HS-5 (cell line): ENCODE measurements at regions not wholly inside any gene's neighbourhood (a gene's known extent, or its start where the extent isn't known, plus 50 kb on each side); places are given as distances from the start of the nearest gene placed in this dataset.
"Not testable (repeated sequence)": the region's sequence is repeated elsewhere in the genome, so short reads cannot be mapped to it uniquely, and the experiment has no call there.

Source experiments
- DNase-seq: peaks from one replicate; pipeline ENCODE4 v3.0.0-alpha.2; 2012; ENCODE audit warnings: low read depth

DNA sequence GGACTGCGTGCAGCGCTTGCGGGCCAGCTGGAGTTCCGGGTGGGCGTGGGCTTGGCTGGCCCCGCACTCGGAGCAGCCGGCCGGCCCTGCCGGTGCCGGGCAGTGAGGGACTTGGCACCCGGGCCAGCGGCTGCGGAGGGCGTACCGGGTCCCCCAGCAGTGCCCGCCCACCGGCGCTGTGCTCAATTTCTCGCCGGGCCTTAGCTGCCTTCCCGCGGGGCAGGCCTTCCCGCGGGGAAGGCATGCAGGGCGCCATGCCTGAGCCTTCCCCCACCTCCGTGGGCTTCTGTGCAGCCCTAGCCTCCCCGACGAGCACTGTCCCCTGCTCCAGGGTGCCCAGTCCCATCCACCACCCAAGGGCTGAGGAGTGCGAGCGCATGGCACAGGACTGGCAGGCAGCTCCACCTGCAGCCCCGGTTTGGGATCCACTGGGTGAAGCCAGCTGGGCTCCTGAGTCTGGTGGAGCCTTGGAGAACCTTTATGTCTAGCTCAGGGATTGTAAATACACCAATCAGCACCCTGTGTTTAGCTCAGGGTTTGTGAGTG, 975.0 kb upstream of the NRXN1 start:
- DNase-seq: not testable (repeated sequence)

DNA sequence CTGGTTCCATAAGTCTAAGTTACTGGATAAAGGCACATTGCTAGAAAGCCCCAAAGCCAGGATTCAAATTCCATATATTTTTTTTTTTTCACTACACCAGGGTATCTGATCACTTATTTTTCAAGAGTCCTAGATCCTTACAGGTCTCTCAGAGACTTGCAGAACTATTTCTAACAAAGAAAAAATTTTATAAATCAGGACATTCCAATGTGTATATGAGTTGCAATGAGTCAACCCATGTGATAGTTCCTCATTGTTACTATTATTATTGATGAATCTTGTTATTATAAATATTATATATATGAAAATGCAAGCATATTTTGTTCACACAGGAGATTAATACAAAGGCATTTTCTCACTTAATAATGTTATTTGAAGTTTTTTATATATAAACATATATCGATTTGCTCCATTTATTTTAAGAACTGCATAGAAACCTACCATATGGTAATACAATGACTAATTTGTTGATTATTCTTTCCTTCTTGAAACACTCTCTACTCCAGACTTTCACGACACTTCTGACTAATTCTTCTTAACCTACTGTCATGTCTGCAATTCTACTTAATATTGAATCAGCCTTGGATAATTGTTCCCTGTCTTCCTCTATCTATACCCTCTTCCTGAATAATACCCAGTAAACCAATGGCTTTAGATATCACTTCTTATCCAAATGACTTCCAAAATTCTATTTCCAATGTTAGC, 968.4 kb upstream of the NRXN1 start:
- DNase-seq: peak; percentile 50

DNA sequence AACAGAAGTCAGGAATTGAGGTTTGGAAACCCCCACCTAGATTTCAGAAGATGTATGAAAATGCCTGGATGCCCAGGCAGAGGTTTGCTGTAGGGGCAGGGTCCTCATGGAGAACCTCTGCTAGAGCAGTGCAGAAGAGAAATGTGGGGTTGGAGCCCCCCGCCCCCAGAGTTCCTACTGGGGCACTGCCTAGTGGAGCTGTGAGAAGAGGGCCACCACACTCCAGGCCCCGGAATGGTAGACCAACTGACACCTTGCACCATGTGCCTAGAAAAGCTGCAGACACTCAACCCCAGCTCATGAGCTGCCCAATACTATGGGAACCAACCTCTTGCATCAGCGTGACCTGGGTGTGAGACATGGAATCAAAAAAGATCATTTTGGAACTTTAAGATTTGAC, 967.0 kb upstream of the NRXN1 start:
- no peak for DNase-seq

DNA sequence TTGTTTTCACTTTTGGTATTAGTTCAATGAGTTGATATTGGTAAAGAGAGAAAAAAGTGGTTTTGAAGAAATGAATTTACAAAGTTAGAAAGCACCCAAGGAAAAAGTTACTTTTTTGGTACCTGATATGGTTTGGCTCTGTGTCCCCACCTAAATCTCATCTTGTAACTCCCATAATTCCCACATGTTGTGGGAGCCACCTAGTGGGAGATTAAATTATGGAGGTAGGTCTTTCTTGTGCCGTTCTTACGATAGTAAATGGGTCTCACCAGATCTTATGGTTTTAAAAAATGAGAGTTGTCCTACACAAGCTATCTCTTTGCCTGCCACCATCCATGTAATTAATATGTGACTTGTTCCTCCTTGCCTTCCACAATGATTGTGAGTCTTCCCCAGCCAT, 965.6 kb upstream of the NRXN1 start:
- DNase-seq: no peak

DNA sequence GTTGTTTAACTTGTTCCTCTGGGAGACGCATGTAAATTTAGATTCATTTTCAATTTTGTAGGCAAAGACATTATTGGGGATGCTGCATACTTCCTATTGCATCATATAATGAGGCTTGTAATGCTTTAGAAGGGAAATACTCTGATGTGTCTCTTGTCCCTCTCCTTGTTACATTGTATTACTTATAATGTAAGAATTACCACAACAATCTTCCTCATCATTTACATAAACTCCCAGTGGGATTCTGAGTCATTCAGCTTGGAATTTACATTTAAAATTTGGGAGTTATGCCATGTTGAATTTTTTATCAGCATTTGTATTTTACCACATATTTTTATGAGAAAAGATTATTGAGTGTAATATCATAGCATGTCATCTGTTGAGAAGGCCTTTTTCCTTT, 963.4 kb upstream of the NRXN1 start:
- DNase-seq: peak; percentile 93

DNA sequence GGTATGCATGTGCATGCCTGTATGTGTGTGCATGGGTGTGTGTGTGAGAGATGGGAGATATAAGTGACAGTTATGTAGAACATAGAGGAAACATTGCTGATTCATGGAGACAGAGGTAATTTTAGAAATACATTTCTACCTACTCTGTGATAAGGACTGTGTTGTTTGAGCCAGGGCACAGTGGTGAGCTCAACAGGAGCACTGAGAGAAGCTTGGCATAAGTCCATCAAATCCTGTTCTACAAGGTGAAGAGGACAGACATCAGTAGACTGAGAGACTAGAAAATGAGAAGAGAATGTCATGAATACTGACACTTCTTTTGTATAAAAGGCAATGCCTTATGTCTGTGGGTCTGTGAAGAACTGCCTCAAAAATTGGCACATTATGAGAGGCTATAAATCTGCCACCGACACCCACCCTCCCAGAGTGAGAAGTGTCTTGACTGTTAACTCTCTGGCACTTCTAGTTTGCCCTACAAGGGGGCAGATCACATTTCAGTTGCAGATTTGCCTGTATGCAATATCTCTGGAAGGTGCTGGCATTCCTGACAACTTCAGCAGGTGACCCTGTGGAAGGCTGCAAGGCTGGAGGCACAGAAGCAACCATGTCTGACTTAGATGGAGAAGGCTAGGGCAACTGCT, 962.3 kb upstream of the NRXN1 start:
- no peak for DNase-seq

DNA sequence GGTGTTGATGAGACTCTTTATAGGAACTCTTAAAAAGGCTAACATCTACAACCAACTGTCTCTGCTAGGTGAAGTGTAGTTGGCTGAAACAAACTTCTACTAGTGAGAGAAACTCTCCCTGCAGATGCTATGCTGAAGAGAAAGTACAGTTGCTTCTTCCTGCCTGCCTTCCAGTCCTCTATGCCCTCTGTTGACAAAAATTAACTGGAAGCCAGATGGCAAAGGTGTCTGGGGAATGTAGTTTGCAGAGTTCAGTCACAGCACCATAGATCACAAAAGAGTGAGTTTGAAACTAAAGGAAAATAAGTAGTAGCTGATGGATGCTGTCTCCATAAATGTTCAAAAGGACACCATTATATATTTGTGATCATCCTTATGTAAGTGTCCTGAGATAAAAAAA, 958.8 kb upstream of the NRXN1 start:
- DNase-seq: no peak

DNA sequence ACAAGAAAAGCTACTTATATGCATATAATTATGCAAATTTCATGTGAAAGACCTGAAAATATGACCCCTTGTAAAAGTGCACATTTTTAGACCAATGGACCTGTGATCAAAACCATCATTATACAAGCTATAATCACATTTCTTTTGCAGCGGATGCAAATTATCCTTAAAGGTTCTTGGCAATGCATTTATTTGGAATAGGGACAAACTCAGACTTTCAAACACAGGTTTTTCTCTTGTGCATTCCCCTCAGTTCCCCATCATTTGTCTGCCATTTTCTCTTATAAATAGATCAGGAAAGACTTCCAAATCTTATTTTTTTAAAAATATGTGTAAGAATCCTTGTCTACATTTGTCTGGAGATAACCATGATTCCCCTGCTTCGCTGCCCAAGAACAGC, 954.2 kb upstream of the NRXN1 start:
- DNase-seq: no peak

DNA sequence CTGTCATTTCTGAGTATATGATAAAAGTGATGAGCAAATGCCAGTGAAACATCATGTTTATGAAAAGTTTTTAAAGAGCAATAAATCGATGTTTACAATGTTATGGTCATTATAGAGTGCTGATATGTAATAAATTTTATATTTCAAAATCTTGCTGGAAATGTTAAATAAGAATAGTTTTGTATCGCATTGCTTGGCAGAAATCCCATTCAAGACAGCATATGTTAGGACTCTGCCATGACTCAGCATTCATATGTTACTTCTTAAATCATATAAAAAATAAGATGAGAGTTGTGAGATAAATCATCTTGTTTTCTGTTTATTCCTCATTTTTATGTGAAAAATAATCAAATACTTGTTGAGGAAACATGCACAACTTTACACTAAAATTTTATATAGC, 949.9 kb upstream of the NRXN1 start:
- DNase-seq: no peak

DNA sequence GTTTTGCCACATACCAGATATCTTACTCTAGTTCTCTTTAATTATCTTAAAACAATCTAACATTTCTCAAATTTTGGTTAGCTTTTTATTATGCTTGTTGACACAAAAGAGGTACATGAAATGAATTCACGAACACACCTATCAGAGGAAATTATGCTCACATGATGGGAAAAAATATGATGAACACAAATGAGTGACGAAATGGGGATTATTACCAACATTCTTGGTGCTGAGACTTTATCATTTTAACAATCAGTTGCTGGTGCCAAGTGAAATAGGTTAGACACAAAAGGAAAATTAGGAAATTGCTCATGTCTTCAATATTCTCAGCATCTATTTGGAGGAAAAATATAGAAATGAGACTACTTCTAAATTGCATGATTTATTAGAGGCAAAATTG, 944.7 kb upstream of the NRXN1 start:
- no peak for DNase-seq

DNA sequence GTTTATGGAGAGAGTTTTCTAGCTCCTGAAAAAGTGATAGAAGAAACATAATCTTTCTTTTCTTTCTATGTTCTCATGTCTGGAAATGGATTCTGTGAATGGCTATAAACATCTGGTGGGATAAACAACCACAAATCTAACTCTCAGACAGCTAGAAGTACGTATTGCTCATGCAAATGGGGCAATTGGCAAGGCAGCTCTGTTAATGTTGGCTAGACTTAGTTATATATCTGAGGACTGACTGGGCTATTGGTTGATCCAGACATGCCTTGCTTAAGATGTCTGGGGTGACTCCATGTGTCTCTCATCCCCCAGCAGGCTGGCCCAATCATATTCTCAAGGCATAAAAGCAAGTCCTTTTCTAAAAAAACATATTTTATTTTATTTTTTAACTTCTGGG, 939.2 kb upstream of the NRXN1 start:
- no peak for DNase-seq

DNA sequence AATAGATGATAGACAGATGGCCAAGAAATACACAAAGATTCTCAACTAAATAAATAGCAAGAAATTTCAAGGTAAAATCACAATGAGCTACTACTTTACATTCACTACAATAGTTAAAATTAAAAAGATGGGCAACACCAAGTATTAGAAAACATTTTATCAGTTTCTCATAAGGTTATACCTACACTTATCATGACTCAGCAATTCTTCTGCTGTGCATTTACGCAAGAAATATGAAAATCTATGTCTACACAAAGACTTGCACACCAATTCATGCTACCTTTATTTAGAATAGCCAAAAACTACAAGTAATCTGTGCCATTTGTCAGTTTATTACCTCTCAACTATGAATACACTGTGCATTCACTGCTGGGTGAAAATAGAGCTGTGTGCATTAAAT, 937.4 kb upstream of the NRXN1 start:
- no peak for DNase-seq

DNA sequence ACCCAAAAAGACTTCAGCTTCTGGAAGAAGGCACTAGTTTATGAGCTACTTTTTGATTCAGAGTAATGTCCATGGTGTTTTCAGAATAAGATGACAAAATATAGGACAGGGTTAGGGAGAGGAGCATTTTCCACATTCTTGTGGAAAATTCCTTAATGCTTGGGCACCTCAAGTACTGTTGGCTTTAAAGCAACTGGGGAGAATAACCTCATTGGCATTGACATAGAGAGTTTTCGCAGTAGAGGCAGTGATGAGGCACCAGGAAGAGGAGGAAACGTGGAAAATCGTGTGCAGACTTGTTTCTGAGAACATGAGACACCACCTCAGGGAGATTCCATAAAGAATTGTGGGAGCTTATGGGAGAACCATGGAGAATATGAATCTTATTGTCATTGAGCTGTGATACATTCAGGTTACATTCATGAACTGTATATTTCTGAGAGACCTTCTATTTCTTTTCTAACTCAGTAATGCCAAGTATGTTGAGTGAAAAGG, 929.0 kb upstream of the NRXN1 start:
- no peak for DNase-seq

DNA sequence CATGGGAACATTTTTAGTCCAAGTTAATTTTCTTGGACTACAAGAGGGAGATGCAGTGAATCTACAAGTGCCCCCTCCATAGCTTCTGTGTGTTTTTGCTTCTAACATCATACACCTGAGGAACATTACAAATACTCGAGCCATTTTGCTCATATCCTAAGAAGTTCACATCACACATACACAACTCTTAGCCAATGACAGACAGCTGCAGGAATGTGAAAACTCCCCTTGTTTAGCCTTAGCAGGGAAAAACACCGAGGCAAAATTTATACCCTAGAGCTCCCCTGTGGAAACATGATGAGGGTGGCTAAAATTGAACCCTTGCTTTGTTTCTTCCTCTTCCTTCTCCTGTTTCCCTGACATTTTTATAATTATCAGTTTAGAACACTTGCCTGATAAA, 928.3 kb upstream of the NRXN1 start:
- DNase-seq: no peak

DNA sequence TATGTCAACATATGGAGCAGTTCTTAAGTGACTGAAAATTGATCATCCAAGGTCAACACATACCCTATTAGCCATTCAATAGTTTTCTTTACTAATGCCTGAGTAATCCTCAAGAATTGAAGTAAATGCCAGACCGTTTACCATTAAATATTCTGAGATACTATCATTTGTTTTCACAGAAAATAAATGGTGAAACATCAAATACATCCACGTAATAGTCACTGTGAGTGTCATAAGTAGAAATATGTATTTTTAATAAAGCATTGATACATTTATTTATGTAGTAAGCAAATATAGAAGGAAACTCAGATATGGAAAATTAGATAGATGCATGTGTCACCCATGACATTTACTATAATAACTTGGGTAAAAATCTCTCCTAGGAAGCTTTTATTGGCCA, 927.8 kb upstream of the NRXN1 start:
- DNase-seq: no peak

DNA sequence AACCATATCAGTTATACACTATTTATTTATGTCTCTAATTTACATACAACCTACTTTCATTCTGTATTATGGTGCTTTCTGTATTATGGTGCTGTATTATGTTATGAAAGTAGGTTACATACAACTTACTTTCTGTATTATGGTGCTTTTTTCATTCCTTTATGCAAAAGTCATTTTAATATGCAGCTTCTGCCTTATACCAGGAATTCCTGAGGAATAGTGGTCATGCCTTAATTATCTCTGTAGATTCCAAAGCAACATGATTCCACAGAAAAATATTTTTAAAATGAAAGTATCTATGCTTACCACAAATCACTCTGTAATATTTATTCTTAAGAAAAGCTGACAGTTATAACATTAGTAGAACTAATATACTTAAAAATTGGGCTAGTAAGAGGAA, 922.0 kb upstream of the NRXN1 start:
- peak; percentile 26 for DNase-seq

DNA sequence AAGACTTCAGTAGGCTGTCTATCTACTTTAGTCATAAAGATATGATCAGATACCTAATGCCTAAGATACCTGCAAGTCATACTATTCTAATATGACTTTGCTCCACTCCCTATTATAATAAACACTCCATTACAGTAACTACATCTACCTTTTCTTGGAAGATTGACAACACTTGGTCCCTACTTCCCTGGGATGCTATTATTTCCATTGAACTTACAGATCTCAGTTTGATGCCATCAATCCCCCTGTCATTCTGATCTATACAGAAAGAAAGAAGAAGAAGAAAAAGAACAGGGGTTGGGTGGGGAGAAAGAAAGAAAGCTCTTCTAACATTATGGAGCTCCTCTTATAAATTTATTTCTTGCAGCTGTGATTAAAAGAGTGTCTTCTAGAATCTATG, 889.1 kb upstream of the NRXN1 start:
- DNase-seq: no peak

DNA sequence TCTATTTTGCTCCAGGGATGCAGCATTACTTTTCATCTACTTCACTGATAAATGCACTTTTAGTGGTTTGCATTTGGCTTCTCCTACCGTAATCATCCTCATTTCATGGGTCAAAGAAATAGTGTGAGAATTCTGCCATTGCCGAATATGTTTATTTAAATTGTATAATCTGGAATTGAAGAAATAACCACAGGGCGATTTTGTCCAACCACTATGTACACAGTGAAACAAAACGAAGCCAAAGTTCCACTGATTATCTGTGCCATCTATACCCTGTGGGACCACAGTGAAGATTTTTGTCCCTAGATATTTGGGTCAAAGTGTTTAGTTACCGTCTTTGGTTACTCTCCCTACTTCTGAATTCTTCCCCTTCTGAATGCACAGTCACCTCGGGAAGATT, 888.6 kb upstream of the NRXN1 start:
- DNase-seq: no peak

DNA sequence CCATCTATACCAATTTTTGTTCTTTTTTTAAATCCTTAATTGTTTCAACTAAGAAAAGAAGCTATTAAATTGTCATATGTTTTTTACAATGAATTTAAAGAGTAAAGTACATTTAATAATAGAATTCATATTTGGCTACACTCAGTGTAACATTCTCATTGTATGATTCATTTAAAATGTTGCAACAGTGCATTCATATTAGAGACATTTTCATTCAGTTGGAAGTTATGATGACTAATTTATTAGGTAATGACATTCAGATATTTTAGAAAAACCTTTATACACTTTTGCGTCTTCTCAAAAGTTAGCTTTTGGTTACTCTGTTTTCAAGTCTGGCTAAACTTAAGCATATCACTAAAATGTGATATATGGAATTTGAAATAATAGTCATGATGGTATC, 887.5 kb upstream of the NRXN1 start:
- peak; percentile 60 for DNase-seq

DNA sequence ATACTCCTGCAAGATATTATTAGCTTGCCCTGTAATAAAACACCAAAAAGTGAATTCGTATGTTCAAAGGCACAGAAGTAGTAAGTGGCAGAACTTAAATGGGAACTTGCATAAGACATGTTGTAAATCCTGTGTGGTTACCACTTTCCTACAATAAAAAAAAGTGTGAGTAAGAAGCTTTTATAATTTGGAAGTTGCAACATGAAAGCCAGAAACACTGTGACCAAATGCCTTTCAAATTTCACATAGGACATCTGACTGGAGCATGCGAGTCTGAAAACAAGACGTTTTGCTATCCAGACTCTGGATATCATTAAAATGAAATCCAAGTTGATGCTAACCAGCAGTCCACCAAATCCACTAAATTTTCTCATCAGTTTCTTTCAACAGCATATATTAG, 886.2 kb upstream of the NRXN1 start:
- DNase-seq: peak; percentile 68

DNA sequence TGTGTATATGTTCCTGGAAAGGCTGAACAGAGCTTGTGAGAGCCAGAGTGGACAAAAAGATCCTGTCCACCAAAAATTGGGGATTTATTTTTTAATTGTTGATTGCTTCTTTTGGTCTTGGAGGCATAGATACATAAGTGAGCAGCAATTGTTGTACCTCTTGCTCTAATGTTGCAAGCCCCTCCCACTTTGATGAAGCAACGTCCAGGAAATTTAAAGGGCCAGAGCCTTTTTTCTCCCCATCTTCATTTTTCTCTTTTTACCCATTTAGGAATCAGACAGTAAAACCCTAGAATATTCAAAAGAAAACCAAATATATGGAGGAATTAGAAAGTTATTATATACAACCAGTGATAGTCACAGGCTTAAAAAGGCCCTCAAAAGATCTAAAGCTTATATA, 871.8 kb upstream of the NRXN1 start:
- DNase-seq: no peak

DNA sequence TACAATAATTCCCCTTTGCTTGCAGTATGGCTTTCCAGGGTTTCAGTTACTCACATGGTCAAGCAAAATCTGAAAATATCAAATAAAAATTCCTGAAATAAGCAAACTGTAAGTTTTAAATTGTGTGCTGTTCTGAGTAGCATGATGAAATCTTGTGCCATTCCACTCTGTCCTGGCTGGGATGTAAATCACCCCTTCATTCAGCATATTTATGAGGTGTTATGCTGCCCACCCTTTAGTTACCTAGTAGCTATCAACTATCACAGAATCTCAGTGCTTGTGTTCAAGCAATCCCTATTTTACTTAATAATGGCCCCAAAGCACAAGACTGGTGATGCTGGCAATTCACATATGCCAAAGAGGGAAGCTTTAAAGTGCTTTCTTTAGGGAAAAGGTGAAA, 867.7 kb upstream of the NRXN1 start:
- no peak for DNase-seq

DNA sequence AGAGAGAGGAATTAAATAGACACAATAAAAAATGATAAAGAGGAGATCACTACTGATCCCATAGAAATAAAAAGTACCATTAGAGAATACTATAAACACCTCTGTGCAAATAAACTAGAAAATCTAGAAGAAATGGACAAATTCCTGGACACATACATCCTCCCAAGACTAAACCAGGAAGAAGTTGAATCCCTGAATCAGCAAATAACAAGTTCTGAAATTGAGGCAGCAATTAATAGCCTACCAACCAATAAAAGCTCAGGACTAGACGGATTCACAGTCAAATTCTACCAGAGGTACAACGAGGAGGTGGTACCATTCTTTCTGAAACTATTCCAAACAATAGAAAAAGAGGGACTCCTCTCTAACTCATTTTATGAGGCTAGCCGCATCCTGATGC, 862.7 kb upstream of the NRXN1 start:
- DNase-seq: not testable (repeated sequence)

DNA sequence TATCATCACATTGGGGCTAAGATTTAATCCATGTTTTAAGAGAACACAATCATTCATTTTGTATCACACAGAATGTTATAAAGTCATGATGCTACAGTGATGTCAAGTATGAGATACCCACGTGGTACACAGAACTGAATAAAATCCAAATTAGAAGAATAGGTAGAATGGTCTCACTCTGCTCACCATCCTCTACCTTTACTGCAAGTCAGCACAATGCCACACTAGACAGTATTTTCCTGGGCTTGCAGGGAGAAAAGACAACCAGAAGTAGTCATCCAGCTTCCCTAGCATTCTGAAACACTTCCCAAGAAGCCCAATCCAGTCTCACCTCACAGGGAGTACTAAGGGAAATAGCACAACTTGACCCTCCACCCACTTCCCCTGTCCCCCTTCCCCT, 856.2 kb upstream of the NRXN1 start:
- DNase-seq: no peak
